ENCODE measurements at regions not wholly inside any gene's neighbourhood (a gene's known extent, or its start where the extent isn't known, plus 50 kb on each side); places are given as distances from the start of the nearest gene placed in this dataset.

DNA sequence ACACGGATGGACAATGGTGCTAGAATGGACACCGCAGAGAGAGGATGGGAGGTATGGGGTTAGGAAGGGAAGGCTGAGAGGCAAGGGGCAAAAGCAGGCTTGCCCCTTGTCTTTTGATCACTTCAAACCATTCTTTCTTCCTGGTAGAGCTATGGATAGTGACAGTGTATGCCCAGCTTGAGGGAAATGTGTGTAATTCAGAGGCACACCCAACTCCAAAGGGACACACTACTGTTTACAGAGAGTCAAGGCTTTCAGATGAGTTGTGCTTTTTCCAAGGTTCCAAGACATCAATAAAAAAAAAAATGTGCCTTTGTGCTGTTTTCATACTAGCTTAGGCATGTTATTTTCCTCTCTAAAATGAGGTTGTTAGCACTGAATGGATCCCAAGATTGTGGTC lies 185.0 kb downstream of the MCHR2 start:
- TF ChIP-seq FOXA1 (IDR thresholded peaks at IDR 0.05) = no peak
- no peak for TF ChIP-seq L3MBTL2 (conservative IDR thresholded peaks at IDR 0.05)
- TF ChIP-seq SP1 (IDR thresholded peaks at IDR 0.05) = no peak
- TF ChIP-seq FOXM1 (IDR thresholded peaks at IDR 0.05; ENCODE audit: borderline replicate concordance) = no peak
- TF ChIP-seq, protein P1, sequence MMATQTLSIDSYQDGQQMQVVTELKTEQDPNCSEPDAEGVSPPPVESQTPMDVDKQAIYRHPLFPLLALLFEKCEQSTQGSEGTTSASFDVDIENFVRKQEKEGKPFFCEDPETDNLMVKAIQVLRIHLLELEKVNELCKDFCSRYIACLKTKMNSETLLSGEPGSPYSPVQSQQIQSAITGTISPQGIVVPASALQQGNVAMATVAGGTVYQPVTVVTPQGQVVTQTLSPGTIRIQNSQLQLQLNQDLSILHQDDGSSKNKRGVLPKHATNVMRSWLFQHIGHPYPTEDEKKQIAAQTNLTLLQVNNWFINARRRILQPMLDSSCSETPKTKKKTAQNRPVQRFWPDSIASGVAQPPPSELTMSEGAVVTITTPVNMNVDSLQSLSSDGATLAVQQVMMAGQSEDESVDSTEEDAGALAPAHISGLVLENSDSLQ (IDR thresholded peaks at IDR 0.05) = no peak

All from HEK293T (cell line).